GM12878 (cell line): ENCODE measurements at regions not wholly inside any gene's neighbourhood (a gene's known extent, or its start where the extent isn't known, plus 50 kb on each side); places are given as distances from the start of the nearest gene placed in this dataset.

Source experiments
- ATAC-seq: fragments of 200-7000 bp; cut with Tn5 transposase; 3 replicates; pipeline ENCODE4 v1.9.1; 2020; ENCODE audit warnings: mild to moderate bottlenecking, moderate library complexity
- BruUV-seq: library from RNA; stranded (reverse); fragments of 400-500 nt; replicated peaks from 2 replicates; lab custom pipeline; 2021; lab: Mats Ljungman, UMichigan
- CTCF ChIA-PET: fragments of 300-600 bp; sonication (Branson Sonifier 250); formaldehyde crosslinking; extraction: SDS; loops from one replicate; lab custom pipeline; 2021; ENCODE audit warnings: inconsistent platforms; lab: Yijun Ruan, JAX
- POLR2A ChIA-PET: fragments of 350-600 bp; formaldehyde crosslinking; extraction: SDS; loops from one replicate; lab custom pipeline; 2021; ENCODE audit warnings: inconsistent platforms; lab: Charles Lee
- RAD21 ChIA-PET: fragments of 300-600 bp; sonication (Branson Sonifier 250); formaldehyde crosslinking; loops from one replicate; lab custom pipeline; 2023; ENCODE audit warnings: antibody characterized with exemption; ENCODE audit not compliant: unreplicated experiment; lab: Charles Lee
- SMC1A ChIA-PET: fragments of 300-600 bp; sonication (Branson Sonifier 250); formaldehyde crosslinking; loops from one replicate; lab custom pipeline; 2023; ENCODE audit not compliant: unreplicated experiment, uncharacterized antibody; lab: Charles Lee
- DNase-seq: peaks from one replicate; pipeline ENCODE4 v3.0.0-alpha.2; 2011; ENCODE audit warnings: low read depth, low spot score
- FAIRE-seq: peaks from 3 replicates; lab custom pipeline; 2011; peaks lifted over from hg19 to GRCh38; lab: Jason Lieb, UNC
- H2AFZ ChIP-seq: 2 replicates; pipeline ENCODE4 v1.6.0; 2011; ENCODE audit warnings: low read depth, low read length, control low read depth; ENCODE audit not compliant: control insufficient read depth
- H3K27ac ChIP-seq: 2 replicates; pipeline ENCODE4 v1.5.1; 2011; ENCODE audit warnings: control low read depth; ENCODE audit not compliant: control insufficient read depth, insufficient read depth
- H3K27me3 ChIP-seq, 2 experiments: replicated peaks in 1 of 2; 2 replicates each; pipeline versions ENCODE4 v1.6.0 to v1.6.1; 2011; ENCODE audit warnings: low read length in 1 of 2; ENCODE audit not compliant: control insufficient read depth in 2 of 2, insufficient read depth in 2 of 2
- H3K36me3 ChIP-seq, 2 experiments: 2 replicates each; pipeline ENCODE4 v1.5.1; 2011; ENCODE audit warnings: low read length in 1 of 2; ENCODE audit not compliant: control insufficient read depth in 2 of 2, insufficient read depth in 2 of 2
- H3K4me1 ChIP-seq: 2 replicates; pipeline ENCODE4 v1.6.1; 2011; ENCODE audit warnings: mild to moderate bottlenecking, low read length, moderate library complexity, mixed read lengths; ENCODE audit not compliant: control insufficient read depth, insufficient read depth
- H3K4me2 ChIP-seq: 2 replicates; pipeline ENCODE4 v1.6.0; 2011; ENCODE audit warnings: control low read depth; ENCODE audit not compliant: control insufficient read depth, insufficient read depth
- H3K4me3 ChIP-seq: fragments of 200-600 bp; sonication (generic); 2 replicates; pipeline ENCODE4 v1.5.1; 2016
- H3K79me2 ChIP-seq: 2 replicates; pipeline ENCODE4 v1.6.0; 2011; ENCODE audit warnings: low read length; ENCODE audit not compliant: control insufficient read depth, insufficient read depth
- H3K9ac ChIP-seq: 2 replicates; pipeline ENCODE4 v1.8.0; 2011; ENCODE audit warnings: low read length, control low read depth, mixed read lengths; ENCODE audit not compliant: control insufficient read depth, insufficient read depth
- H3K9me3 ChIP-seq: replicated peaks from 3 replicates; pipeline ENCODE4 v1.5.1; 2011; ENCODE audit warnings: mild to moderate bottlenecking, low read length; ENCODE audit not compliant: control insufficient read depth, insufficient read depth
- H4K20me1 ChIP-seq: 2 replicates; pipeline ENCODE4 v1.6.0; 2011; ENCODE audit not compliant: control insufficient read depth, insufficient read depth
- EZH2 ChIP-seq: IDR thresholded peaks from 2 replicates; pipeline ENCODE4 v1.6.1; 2012; ENCODE audit warnings: low read depth, mild to moderate bottlenecking, control low read depth, inconsistent platforms, low read length, borderline replicate concordance; ENCODE audit not compliant: control insufficient read depth
- HDGF ChIP-seq: fragments of 450-650 bp; IDR thresholded peaks from 2 replicates; pipeline ENCODE4 v1.6.1; 2016; ENCODE audit warnings: antibody characterized with exemption
- KDM1A ChIP-seq: fragments of 200-600 bp; sonication (generic); IDR thresholded peaks from 2 replicates; pipeline ENCODE4 v1.6.1; 2016; ENCODE audit warnings: borderline replicate concordance
- MTA2 ChIP-seq: fragments of 450-650 bp; IDR thresholded peaks from 2 replicates; pipeline ENCODE4 v1.6.1; 2016; ENCODE audit warnings: low read depth, mild to moderate bottlenecking, moderate library complexity
- MXI1 ChIP-seq: fragments of 150-350 bp; IDR thresholded peaks from 2 replicates; pipeline ENCODE4 v1.6.1; 2011; ENCODE audit warnings: low read depth, mild to moderate bottlenecking, inconsistent platforms, low read length, improper control_type of control experiment
- RAD51 ChIP-seq: fragments of 450-650 bp; IDR thresholded peaks from 2 replicates; pipeline ENCODE4 v1.6.1; 2016; ENCODE audit warnings: moderate library complexity, mild to moderate bottlenecking, inconsistent platforms
- RCOR1 ChIP-seq: conservative IDR thresholded peaks from 2 replicates; pipeline ENCODE4 v1.6.1; 2012; ENCODE audit warnings: low read depth, low read length, improper control_type of control experiment
- RFX5 ChIP-seq: IDR thresholded peaks from 2 replicates; pipeline ENCODE4 v1.6.1; 2011; ENCODE audit warnings: low read depth, low read length, improper control_type of control experiment
- WRNIP1 ChIP-seq: IDR thresholded peaks from 2 replicates; pipeline ENCODE4 v1.6.1; 2011; ENCODE audit warnings: low read depth, low read length, improper control_type of control experiment, borderline replicate concordance
- ZNF24 ChIP-seq: fragments of 450-650 bp; IDR thresholded peaks from 2 replicates; pipeline ENCODE4 v1.6.1; 2017; ENCODE audit warnings: antibody characterized with exemption, mild to moderate bottlenecking
- ZNF274 ChIP-seq: IDR thresholded peaks from one replicate; pipeline ENCODE4 v1.8.0; 2011; ENCODE audit not compliant: insufficient read length, insufficient read depth
- WGBS: methylation state at CpG from one replicate; pipeline ENCODE4 v1.1.6; 2016; ENCODE audit warnings: low lambda C conversion rate; ENCODE audit not compliant: insufficient replicate concordance, insufficient coverage; ENCODE audit errors: missing lambda C conversion rate; 5-methylcytosine and 5-hydroxymethylcytosine counted together
- in situ Hi-C: fragments of 300-500 bp; cut with MboI; formaldehyde crosslinking; loops from 9 replicates; pipeline ENCODE4 v1.14.3; 2018; ENCODE audit warnings: mixed read lengths
- intact Hi-C: fragments of 100-400 bp; cut with micrococcal nuclease; formaldehyde crosslinking; loops from one replicate; pipeline ENCODE4 v1.14.2; 2022; ENCODE audit not compliant: unreplicated experiment
- TF ChIP-seq, protein P1 (sequence below): fragments of 450-650 bp; conservative IDR thresholded peaks from 2 replicates; pipeline ENCODE4 v1.6.1; 2017; ENCODE audit warnings: mild to moderate bottlenecking, moderate library complexity

DNA sequence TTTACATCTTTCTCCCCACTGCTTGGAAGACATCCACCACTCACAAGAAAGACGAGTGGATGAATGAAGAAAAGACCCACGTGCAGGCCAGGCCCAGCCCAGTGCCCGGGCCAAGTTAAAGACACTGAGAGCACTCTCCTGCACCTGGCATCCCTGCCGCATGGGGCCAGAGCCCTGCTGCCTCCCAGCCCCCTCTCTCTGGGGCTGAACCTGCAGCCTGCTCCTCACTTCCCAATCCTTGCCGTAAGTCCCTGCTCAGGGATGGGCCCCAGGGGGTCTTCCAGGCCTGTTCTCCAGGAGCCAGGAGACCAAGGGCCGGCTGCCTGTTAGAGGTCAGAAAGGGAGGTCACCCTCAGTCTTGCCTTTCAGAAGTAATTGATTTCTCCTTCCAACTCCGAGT, 168.5 kb upstream of the ZC3H12A start:
- H3K36me3 ChIP-seq = no peaks in the 10 kb centered on the region
- no peak overlapping the region for H3K9ac ChIP-seq
- no peak for TF ChIP-seq MXI1
- no peak for TF ChIP-seq RAD51
- TF ChIP-seq ZNF274 = no peak
- no peak for TF ChIP-seq WRNIP1
- TF ChIP-seq RFX5 = no peak
- no peak for TF ChIP-seq KDM1A
- TF ChIP-seq RCOR1 = no peak
- no peak for TF ChIP-seq EZH2
- TF ChIP-seq HDGF = no peak
- TF ChIP-seq, protein P1, sequence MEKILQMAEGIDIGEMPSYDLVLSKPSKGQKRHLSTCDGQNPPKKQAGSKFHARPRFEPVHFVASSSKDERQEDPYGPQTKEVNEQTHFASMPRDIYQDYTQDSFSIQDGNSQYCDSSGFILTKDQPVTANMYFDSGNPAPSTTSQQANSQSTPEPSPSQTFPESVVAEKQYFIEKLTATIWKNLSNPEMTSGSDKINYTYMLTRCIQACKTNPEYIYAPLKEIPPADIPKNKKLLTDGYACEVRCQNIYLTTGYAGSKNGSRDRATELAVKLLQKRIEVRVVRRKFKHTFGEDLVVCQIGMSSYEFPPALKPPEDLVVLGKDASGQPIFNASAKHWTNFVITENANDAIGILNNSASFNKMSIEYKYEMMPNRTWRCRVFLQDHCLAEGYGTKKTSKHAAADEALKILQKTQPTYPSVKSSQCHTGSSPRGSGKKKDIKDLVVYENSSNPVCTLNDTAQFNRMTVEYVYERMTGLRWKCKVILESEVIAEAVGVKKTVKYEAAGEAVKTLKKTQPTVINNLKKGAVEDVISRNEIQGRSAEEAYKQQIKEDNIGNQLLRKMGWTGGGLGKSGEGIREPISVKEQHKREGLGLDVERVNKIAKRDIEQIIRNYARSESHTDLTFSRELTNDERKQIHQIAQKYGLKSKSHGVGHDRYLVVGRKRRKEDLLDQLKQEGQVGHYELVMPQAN = no peak
- no peak for TF ChIP-seq MTA2
- TF ChIP-seq ZNF24 = no peak
- no peaks in the 10 kb centered on the region for H3K9me3 ChIP-seq
- ChIA-PET POLR2A (no interaction called here), RAD21 (interaction anchor here (0.6 kb wide), 1 partner anchor 643 kb away, joined by 3 read pairs; no protein-coding TSS in a partner anchor), SMC1A (no interaction called here), CTCF (no interaction called here)
- no peaks in the 10 kb centered on the region for H3K79me2 ChIP-seq
- H3K27ac ChIP-seq = no peak overlapping the region
- intact Hi-C loops = no loop called here
- no peak overlapping the region for H3K4me2 ChIP-seq
- in situ Hi-C loops = no loop called here
- ATAC-seq = no peak
- no peak overlapping the region for H2AFZ ChIP-seq
- H3K4me3 ChIP-seq = no peak overlapping the region
- DNase-seq = no peak
- WGBS = 35% methylated on average over 7 of the region's 7 CpGs
- BruUV-seq = no TSS peak
- no peak for FAIRE-seq
- no peaks in the 10 kb centered on the region for H4K20me1 ChIP-seq
- H3K4me1 ChIP-seq = no peaks in the 10 kb centered on the region
- peaks cover 3 to 4% of the 10 kb centered on the region in 2 experiments; a peak in 2 of 4 replicates for H3K27me3 ChIP-seq
